HG03039 (cell line): ENCODE measurements at regions not wholly inside any gene's neighbourhood (a gene's known extent, or its start where the extent isn't known, plus 50 kb on each side); places are given as distances from the start of the nearest gene placed in this dataset.

Source experiments
- ATAC-seq: cut with Tn5 transposase; IDR thresholded peaks from one replicate; pipeline ENCODE4 v1.9.1; 2021; ENCODE audit warnings: mild to moderate bottlenecking, moderate library complexity; ENCODE audit not compliant: unreplicated experiment

DNA sequence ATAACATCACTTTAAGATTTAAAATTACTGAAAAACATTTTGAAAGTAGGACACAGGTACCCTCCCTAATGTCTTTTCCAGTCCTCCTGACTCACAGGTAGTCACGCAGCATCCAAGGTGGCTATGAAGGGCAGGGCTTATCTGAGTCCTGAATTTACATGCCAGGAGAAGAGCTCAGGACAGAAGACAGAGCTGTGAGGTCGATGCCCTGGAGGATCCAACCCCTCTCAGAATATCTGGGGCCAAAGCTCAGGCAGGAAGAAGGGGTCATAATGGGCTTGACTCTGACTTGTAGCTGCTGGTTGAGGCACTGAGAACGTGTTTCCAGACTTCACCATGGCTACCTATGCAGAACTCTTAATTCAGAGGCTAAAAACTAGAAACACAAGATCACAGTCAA is 177.5 kb downstream of the AASDH start:
- ATAC-seq = no peak

DNA sequence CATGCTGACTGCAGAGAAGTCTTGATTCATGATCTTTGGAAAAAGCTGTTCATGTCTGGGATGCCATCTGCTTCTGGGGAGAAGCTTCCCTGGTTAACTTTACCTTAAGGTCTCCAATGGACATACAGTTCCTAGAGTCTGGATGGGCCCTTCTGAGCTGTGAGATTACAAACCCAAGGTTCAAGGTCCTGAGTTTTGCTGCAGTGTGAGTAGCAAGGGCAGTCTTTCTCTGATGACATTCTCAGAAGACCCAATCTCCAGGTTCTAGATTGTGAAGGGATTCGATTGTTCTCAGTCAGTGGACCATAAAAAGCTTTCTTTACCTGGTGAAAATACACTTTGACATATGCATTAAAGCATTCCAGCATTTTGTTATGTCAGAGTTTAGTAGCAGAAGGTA is 179.2 kb downstream of the AASDH start:
- no peak for ATAC-seq

DNA sequence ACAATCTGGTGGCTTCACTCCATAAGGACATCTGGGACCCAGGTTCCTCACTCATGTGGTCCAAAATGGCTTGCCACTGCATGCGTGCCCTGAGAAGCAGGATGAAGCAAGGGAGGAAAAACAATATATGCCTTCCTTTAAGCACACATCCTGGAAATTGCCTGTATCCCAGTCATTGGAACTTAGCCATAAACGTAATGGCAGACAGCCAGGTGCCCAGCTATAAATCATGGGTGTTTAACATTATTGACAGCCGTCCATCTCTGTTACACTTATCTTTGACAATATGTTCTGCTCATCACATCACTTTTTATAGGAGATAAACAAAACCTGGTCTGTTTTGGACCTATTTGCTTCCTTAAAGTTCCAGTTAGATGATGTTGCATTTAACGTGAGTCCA is 181.0 kb downstream of the AASDH start:
- ATAC-seq = no peak

DNA sequence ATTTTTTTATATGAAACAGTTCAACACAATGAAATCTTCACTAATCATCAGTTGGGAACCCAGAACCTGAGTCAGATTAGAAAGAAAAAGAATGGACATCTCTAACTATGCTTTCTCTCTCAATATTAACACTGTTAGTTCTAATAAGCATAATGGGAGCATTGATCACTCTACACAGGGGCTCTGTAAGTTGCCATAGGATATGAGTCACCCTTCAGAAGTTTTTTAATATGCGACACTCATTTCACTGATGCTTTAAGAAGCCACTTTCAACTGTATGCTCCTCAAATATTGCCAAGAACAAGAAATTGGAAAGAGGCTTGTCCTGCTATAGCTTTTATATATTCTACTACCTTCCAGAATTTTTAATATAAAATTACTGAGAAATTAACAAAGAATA is 187.0 kb downstream of the AASDH start:
- ATAC-seq = no peak

DNA sequence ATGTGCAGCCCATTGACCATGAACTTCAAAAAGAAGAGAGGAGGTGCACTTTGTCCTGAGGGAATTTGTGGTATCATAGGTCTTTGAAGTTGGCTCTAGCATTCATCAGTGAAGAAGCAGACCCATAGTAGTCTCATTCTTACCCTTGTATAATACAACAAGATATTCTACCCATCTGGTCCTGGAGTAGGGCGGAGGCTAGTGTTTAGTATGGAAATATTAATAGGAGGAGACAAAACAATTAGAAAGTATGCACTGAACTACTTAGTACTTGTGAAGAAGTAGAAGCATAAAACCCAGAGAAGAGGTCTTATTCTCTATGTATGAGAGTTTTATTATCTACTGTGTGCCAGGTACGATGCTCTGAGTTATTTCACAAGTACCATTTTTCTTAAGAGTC is 189.0 kb downstream of the AASDH start:
- no peak for ATAC-seq

DNA sequence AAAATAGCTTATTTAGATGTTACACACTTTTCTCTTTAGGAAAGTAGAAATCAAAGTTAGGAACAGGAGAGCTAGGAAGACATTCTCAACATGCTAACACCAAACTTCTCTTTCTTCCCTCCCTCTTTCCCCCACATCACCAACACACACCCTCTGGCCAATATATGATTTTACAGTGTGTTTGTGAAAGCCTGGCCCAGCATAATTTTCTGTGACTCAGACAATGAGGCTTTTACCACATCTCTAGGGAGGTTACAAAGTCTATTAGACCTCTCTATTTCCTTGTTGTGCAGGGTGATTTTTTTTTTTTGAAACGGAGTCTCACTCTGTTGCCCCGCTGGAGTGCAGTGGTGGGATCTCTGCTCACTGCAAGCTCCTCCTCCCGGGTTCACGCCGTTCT is 189.9 kb downstream of the AASDH start:
- ATAC-seq = no peak

DNA sequence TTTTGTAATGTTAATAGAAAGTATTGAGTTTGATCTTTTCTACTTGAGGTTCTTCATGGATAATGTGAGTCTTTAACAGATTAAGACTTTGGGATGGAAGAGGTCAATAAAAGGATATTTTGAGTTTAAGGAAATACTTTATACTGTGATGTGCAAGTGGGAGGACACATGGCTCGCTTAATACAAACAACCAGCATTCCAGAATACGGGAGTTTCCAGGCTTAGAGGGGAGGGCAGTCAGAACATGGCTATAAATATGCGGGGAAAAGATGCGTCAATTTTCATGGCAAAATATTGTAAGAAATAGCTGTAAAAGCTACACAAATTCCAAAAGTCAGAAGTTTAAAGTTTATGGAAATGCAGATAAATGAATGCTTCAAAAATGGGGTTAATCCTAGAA is 192.3 kb downstream of the AASDH start:
- ATAC-seq = no peak

DNA sequence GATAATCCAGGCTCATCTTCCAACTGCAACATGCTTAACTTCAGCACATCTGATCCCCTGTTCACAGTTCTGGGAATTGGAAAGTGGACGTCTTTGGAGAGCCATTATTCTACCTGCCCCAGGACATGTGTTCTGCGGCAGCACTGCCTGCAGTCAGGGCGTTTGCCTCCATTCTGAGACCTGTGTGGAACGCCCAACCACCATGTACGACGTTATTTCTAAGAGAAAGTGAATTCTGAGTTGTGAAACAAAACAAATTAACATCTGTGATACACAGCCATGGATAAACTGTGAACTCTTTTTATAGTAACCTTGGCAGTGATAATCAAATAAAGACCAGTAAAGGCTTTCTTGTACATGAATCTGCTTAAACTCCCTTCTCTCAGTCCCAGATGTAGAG is 195.8 kb downstream of the AASDH start:
- no peak for ATAC-seq

DNA sequence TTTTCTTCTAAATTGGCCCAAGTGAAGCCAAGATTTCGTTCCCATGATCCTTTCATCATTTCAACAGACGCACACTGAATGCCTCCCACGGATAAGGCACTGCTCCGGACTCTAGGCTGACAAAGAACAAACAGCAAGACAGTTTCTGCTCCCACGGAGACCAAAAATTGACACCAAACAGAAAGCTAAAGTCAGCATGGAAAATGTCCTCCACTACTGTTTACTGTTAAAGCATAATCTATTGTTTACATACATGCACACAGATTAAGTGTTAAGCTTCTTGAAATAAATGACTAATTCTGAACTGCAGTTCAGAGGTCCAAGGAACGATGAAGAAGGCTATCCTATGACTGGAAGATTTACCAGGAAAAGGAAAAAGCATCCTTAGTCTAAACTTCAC is 199.6 kb downstream of the AASDH start:
- no peak for ATAC-seq

DNA sequence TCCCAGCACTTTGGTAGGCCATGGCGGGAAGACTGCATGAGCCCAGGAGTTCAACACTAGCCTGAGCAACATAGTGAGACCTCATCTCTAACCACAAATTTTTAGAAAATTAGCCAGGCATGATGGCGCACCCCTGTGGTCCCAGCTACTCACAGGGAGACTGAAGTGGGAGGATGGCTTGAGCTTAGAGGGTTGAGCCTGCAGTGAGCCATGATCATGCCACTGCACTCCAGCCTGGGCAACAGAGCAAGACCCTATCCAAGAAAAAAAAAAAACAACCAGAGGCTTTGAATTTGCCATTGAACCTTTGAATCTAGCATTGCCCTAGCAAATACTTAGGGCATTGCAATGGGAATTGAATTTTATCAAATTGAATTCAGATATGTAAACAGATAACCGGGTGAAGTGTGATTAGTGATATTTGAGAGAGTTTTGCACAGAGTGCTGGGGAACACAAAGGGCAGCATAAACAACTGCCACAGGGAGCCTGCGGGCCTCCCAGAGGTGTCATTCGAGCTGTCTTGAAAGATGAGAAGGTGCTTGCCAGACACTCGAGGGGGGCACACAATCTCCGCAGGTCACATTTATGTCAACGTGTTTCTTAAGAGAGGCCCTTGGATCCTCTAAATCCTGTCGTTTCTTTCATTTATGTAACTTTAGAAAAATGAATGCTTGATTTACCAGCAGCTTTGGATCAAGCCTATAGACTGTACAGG is 200.3 kb downstream of the AASDH start:
- no peak for ATAC-seq

DNA sequence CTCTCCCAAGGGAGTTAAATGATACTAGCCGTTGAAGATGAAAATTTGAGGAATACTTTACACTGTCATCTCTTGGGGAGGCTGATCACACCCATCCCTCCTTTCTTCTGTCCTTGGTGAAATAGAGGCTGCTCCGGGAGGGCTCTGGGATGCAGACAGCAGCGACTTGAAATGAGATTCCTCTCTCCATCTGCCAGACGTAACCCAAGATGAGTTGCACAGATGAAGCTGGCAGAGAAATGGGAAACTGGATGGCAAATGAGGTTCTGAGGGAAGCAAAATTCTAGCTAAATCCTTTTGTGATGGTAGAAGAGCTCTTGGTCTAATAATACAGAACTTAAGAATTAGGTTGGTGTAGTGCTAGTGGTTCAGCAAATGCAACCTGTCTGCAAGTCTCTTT is 201.4 kb downstream of the AASDH start:
- no peak for ATAC-seq

DNA sequence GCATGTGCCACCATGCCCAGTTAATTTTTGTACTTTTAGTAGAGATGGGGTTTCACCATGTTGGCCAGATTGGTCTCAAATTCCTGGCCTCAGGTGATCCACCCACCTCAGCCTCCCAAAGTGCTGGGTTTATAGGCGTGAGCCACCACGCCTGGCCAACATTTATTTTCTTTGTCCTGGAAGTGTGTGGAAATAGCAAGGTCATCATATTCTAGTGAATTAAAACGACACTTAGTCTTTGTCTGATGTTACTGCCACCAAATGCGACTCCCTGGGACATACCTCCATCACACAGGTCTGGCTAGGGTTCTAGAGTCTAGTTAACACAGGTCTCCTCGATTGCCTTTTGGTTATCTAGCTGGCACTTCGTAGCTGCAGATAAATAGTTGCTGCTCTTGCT is 203.1 kb downstream of the AASDH start:
- no peak for ATAC-seq

DNA sequence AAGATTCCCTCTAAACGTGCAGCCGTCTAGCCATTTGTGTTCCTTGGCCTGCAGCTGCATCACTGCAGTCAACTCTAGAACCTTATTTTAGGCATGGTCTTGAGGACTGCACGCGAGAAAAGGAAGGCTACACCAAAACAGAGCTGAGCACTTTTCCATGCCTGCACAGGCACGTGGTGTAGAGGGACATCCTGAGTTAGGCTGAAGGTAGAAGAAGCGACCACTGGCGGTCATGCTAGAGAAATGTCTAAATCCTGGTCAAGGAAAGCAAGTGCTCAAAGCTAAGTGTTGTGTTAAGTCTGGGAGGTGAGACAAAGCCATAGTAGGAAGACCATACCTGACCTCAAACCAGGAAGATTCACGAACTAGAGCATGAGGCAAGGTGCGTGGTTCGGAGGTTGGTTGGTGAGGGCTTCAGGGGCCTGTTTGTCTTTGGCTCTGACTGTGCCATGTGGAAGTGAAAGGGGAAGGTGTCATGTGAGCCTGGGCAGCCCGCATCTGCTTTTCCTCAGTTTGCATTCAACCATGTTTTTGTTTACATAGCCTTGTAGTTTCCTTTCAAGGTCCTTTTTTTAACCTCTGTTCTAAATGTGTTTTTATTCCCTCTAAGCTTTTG is 203.8 kb downstream of the AASDH start:
- ATAC-seq = peak; percentile 77

DNA sequence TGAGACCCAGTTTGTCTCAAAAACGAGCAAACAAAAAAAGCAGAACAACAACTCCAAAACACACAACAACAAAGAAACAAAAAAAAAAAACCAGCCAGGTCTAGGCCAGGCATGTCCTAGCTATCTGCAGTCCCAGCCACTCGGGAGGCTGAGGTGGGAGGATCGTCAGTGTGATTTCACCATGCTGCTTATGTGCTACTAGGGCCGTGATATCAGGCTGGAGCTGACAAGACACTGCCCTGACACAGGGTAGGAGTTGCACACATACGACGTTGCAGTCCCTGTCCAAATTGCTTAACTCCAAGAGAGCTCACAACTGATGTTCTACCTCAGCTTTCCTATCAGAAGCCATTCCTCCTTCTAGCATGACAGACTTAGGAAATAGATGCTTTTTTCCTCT is 204.9 kb downstream of the AASDH start:
- ATAC-seq = no peak

DNA sequence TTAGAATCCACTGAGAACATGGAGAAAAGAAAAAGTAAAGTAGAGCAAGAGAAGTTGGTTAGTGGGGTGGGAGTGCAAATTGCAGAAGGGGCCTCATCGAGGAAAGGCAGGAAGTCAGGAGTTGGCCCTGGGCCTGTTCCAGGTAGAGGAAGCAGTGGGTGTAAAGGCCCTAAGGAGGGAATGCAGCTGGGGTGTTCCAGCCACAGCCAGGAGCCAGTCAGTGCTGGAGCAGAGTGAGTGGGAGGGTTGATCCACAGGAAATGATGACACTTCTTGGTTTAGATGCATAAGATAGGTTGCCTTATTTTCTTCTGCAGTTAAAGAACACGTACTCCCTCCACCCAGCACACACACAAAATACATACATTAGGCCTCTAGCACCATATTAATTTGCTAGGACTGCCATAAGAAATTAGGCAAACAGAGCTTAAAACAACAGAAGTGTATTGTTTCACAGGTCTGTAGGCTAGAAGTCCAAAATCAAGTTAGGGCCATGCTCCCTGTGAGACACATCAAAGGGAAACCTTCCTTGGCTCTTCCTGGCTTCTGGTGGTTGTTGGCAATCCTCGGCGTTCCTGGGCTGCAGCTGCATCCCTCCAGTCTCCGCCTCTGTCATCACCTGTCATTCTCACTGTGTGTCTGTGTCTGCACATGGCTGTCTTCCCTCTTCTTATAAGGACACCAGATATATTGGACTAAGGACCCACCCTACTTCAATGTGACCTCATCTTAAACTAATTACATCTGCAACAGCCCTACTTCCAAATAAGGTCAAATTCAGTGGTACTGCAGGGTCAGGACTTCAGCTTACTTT is 205.9 kb downstream of the AASDH start:
- no peak for ATAC-seq

DNA sequence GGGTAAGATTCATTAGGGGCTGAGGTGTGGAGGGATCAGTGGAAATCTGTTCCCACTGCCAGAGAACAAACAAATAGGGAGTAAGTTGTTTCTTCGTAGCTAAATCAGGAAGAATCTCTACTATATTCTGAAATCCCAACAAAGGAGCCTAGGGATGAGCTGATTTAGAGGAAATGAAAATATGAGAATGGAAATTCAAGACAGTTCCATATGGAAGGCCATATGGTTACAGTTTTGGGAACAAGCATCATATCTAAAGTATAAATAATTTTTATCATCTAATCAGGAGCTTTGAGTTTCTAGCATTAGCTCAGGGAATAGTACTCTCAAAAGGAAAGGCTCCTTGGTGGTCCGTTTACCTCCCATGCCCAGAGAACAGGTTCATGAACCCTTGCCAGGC is 218.2 kb downstream of the AASDH start:
- ATAC-seq = no peak

DNA sequence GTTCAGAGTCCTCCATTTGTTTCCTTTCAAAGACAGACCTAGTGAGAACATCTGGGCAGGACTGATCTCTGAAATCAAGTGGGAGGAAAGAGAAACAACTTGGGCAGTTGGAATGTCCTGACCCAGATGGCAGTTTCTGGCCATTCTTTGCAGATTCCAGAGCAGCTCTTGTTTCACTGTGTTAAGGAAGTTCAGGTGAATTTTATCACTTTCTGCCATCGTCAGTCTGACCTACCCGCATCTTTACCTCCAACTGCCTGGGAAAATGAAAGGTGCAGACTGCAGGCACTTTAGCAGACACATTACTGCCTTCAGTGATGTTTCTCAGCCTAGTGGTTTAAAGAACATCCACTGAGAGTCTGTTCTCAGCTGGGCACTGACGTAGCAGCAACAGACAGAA is 216.2 kb downstream of the CEP135 start:
- ATAC-seq = no peak

DNA sequence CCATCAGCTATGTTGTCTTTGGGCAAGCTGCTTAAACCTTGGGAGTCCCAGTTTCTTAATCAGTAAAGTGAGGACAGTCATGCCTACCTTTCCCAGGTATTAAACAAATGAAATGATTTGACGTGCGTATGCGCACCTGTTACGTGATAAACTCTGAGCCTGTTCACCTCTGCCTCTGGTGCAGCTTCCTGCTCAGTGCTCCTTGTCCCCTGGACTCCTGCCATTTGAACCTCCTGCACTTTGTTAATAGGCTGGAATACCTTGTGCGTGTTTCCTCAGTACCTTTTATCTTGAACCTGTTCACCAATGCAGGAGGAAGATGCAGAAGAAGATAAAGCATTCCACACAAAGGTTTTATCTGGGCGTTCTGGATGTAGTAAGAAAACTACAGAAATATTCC is 211.9 kb downstream of the CEP135 start:
- ATAC-seq = no peak

DNA sequence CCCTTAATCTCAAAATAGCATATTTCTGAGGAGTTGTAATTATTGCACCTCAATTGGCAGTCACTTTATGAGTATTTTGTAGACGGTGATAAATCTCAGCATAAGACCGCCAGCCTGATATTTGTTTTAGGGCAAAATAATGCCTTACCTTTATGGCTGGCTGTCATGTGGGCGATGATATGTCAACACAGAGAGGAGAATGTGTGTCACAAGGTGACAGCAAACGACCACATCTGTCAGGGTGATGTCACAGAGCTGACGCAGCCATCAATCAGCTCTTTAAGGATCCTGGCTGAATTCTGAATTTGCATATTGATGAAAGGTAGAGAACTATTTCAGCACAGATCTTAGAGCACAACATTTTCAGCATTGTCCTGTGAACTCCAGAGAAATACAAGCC is 209.7 kb downstream of the CEP135 start:
- ATAC-seq = no peak

DNA sequence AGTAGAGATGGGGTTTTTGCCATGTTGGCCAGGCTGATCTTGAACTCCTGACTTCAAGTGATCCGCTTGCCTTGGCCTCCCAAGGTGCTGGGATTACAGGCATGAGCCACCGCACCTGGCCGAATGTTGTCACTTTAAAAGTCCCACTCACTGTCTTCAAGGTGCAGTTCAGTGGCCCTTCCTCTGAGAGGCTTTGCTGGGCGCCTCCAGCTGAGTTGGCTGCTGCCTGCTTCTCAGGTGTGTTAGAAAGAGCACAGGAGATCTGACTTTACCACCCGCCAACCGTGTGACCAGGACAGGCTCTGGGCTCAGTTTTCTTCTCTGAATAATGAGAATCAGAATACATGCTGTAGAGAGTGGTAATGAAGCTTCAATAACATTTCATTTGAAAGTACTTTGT is 207.4 kb downstream of the CEP135 start:
- ATAC-seq = no peak

DNA sequence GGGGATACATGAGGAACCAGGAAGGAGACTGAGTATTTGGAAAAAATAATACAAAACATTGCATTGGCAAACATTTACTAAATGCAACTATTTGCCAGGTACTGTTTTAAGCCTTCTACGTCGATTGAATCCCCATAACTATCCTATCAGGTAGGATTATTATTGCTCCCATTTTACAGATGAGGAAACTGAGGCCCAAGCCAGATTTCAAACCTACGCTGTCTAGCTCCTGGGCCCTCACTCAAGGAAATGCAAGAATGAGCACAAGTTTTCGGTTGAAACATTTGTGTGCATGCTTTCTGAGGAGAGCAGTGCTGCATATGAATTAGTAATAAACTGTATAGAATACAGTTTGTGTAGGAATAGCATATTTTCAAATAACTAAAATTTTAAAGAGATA is 206.7 kb downstream of the CEP135 start:
- no peak for ATAC-seq

DNA sequence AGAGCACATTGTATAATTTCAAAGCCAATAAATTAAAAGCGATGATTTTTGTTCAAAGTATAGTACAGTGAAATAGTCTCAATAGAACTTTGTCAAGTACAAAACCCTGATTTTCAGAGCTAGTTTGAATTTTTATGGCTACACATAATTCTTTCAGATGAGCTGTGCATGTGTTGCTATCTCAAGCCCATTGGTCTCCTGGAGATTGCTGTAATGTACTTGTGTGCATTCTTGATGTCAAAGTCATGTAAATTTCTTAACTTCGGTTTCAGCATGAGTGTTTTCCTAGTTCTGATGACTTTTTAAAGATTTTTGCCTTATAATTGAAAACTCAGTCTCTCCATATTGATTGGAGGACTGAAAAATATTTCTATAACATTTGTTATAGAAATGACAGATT is 200.8 kb downstream of the CEP135 start:
- ATAC-seq = no peak
